Stimulated activated CD8-positive, alpha-beta memory T cell treated with anti-CD3 and anti-CD28 coated beads, Interleukin-7, amount 100 ng/mL, for 4 hours (primary cell): ENCODE measurements at regions not wholly inside any gene's neighbourhood (a gene's known extent, or its start where the extent isn't known, plus 50 kb on each side); places are given as distances from the start of the nearest gene placed in this dataset.
"Not testable (repeated sequence)": the region's sequence is repeated elsewhere in the genome, so short reads cannot be mapped to it uniquely, and the experiment has no call there.

Source experiments
- DNase-seq, 2 donors: peaks; one replicate each; pipeline ENCODE4 v3.0.0-alpha.2; 2020; ENCODE audit warnings: low read depth in 2 of 2

GRCh38 chr1:66424530-66424929 is 109.4 kb upstream of the SGIP1 start:
- DNase-seq: not testable (repeated sequence)

GRCh38 chr1:66426239-66426853 is 107.6 kb upstream of the SGIP1 start:
- no peak for DNase-seq

GRCh38 chr1:66430815-66431214 is 103.1 kb upstream of the SGIP1 start:
- DNase-seq: not testable (repeated sequence)

GRCh38 chr1:66431999-66432398 is 102.0 kb upstream of the SGIP1 start:
- no peak for DNase-seq

GRCh38 chr1:66433611-66434010 is 100.3 kb upstream of the SGIP1 start:
- DNase-seq: no peak

GRCh38 chr1:66434096-66434495 is 99.9 kb upstream of the SGIP1 start:
- no peak for DNase-seq

- no peak for DNase-seq
These were observed 98.4 kb upstream of the SGIP1 start for GRCh38 chr1:66435541-66435940.

- DNase-seq: peak; percentile 10 to 29
These were observed 97.4 kb upstream of the SGIP1 start for GRCh38 chr1:66436378-66437135.

- no peak for DNase-seq
These were observed 96.9 kb upstream of the SGIP1 start for GRCh38 chr1:66437136-66437401.

GRCh38 chr1:66438062-66438461 is 95.9 kb upstream of the SGIP1 start:
- DNase-seq: no peak

GRCh38 chr1:66438501-66438900 is 95.5 kb upstream of the SGIP1 start:
- DNase-seq: no peak

GRCh38 chr1:66439031-66439740 is 94.8 kb upstream of the SGIP1 start:
- DNase-seq: no peak

GRCh38 chr1:66443793-66444192 is 90.2 kb upstream of the SGIP1 start:
- DNase-seq: no peak

- DNase-seq: no peak
These were observed 89.3 kb upstream of the SGIP1 start for GRCh38 chr1:66444438-66445265.

- DNase-seq: peak; percentile 26 to 36
These were observed 88.3 kb upstream of the SGIP1 start for GRCh38 chr1:66445492-66446181.

- no peak for DNase-seq
These were observed 87.5 kb upstream of the SGIP1 start for GRCh38 chr1:66446261-66447001.

GRCh38 chr1:66450043-66450514 is 83.9 kb upstream of the SGIP1 start:
- DNase-seq: no peak

- no peak for DNase-seq
These were observed 83.1 kb upstream of the SGIP1 start for GRCh38 chr1:66450847-66451246.

GRCh38 chr1:66452162-66452561 is 81.8 kb upstream of the SGIP1 start:
- no peak for DNase-seq

GRCh38 chr1:66452982-66453381 is 81.0 kb upstream of the SGIP1 start:
- no peak for DNase-seq

GRCh38 chr1:66455446-66455845 is 78.5 kb upstream of the SGIP1 start:
- no peak for DNase-seq
